ENCODE measurements at regions not wholly inside any gene's neighbourhood (a gene's known extent, or its start where the extent isn't known, plus 50 kb on each side); places are given as distances from the start of the nearest gene placed in this dataset.

- no peaks in the 10 kb centered on the region for H3K27me3 ChIP-seq (ENCODE audit: low read depth, low read length)
- H3K36me3 ChIP-seq (ENCODE audit: control insufficient read depth in 1 of 2, insufficient read depth in 2 of 2, low read length in 2 of 2): no peaks in the 10 kb centered on the region
- no peak overlapping the region for H3K27ac ChIP-seq (ENCODE audit: low read length)
- no peaks in the 10 kb centered on the region for H3K9me3 ChIP-seq (ENCODE audit: control insufficient read depth in 1 of 2, low read length in 2 of 2)
- H3K4me3 ChIP-seq (ENCODE audit: low read depth in 1 of 2, low read length in 2 of 2): no peak overlapping the region
- H3K4me1 ChIP-seq (ENCODE audit: control insufficient read depth in 1 of 2, insufficient read depth in 2 of 2, low read length in 2 of 2): no peaks in the 10 kb centered on the region
Measured at GRCh38 chr1:222326006-222326709, 221.7 kb downstream of the HHIPL2 start.

DNA sequence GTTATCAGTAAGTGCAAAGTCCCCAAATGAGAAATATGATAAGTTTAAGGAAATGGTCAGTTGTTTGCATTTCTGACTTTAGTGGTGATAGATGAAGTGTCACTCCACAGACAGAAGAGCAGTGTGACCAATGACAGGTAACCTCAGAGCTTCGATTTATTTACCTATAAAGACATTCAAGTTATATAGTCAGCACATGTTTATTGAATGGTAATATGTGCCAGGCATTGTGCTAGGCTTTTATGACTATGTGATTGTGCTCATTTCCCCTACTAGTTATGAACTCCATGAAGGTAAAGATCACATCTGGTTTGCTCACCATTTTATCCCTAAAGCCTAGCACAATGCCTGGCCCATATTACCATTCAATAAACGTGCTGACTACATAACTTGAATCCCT is 222.4 kb downstream of the HHIPL2 start:
- no peaks in the 10 kb centered on the region for H3K36me3 ChIP-seq (ENCODE audit: control insufficient read depth in 1 of 2, insufficient read depth in 2 of 2, low read length in 2 of 2)
- no peaks in the 10 kb centered on the region for H3K4me1 ChIP-seq (ENCODE audit: control insufficient read depth in 1 of 2, insufficient read depth in 2 of 2, low read length in 2 of 2)
- H3K4me3 ChIP-seq (ENCODE audit: low read depth in 1 of 2, low read length in 2 of 2): no peak overlapping the region
- H3K27ac ChIP-seq (ENCODE audit: low read length): no peak overlapping the region
- H3K27me3 ChIP-seq (ENCODE audit: low read depth, low read length): no peaks in the 10 kb centered on the region
- H3K9me3 ChIP-seq (ENCODE audit: control insufficient read depth in 1 of 2, low read length in 2 of 2): no peaks in the 10 kb centered on the region

DNA sequence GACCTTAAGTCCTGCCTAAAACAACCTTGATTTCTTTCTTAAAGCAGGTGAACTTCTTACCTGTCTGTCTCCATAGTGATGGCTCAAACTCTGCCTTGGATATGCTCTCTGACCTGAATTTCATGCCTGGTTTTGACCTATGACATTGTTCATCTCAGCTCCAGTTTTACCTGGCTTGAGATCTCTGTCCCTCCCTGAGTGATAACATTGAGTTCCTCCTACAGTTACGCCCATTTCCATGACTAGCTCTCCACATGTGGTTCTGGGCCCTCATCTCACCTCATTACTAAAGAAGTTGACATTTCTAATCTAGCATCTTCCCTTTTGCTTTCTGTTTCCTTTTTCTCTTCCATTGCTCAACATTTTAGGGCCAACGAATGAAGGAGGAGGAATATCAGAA is 233.1 kb downstream of the HHIPL2 start:
- Histone ChIP-seq H3K4me1 (ENCODE audit: control insufficient read depth in 1 of 2, insufficient read depth in 2 of 2, low read length in 2 of 2) (no peaks in the 10 kb centered on the region), H3K36me3 (ENCODE audit: control insufficient read depth in 1 of 2, insufficient read depth in 2 of 2, low read length in 2 of 2) (no peaks in the 10 kb centered on the region), H3K27ac (ENCODE audit: low read length) (no peak overlapping the region), H3K27me3 (ENCODE audit: low read depth, low read length) (no peaks in the 10 kb centered on the region), H3K9me3 (ENCODE audit: control insufficient read depth in 1 of 2, low read length in 2 of 2) (no peaks in the 10 kb centered on the region), H3K4me3 (ENCODE audit: low read depth in 1 of 2, low read length in 2 of 2) (no peak overlapping the region)

GRCh38 chr1:222310836-222311235 is 237.1 kb downstream of the HHIPL2 start:
- Histone ChIP-seq H3K27me3 (ENCODE audit: low read depth, low read length) (no peaks in the 10 kb centered on the region), H3K4me3 (ENCODE audit: low read depth in 1 of 2, low read length in 2 of 2) (no peak overlapping the region), H3K9me3 (ENCODE audit: control insufficient read depth in 1 of 2, low read length in 2 of 2) (no peaks in the 10 kb centered on the region), H3K36me3 (ENCODE audit: control insufficient read depth in 1 of 2, insufficient read depth in 2 of 2, low read length in 2 of 2) (no peaks in the 10 kb centered on the region), H3K27ac (ENCODE audit: low read length) (no peak overlapping the region), H3K4me1 (ENCODE audit: control insufficient read depth in 1 of 2, insufficient read depth in 2 of 2, low read length in 2 of 2) (no peaks in the 10 kb centered on the region)

- H3K4me3 ChIP-seq (ENCODE audit: low read depth in 1 of 2, low read length in 2 of 2): no peak overlapping the region
- H3K36me3 ChIP-seq (ENCODE audit: control insufficient read depth in 1 of 2, insufficient read depth in 2 of 2, low read length in 2 of 2): no peaks in the 10 kb centered on the region
- no peak overlapping the region for H3K27ac ChIP-seq (ENCODE audit: low read length)
- no peaks in the 10 kb centered on the region for H3K9me3 ChIP-seq (ENCODE audit: control insufficient read depth in 1 of 2, low read length in 2 of 2)
- no peaks in the 10 kb centered on the region for H3K27me3 ChIP-seq (ENCODE audit: low read depth, low read length)
- no peaks in the 10 kb centered on the region for H3K4me1 ChIP-seq (ENCODE audit: control insufficient read depth in 1 of 2, insufficient read depth in 2 of 2, low read length in 2 of 2)
Measured at GRCh38 chr1:222307621-222308020, 240.3 kb downstream of the HHIPL2 start.

DNA sequence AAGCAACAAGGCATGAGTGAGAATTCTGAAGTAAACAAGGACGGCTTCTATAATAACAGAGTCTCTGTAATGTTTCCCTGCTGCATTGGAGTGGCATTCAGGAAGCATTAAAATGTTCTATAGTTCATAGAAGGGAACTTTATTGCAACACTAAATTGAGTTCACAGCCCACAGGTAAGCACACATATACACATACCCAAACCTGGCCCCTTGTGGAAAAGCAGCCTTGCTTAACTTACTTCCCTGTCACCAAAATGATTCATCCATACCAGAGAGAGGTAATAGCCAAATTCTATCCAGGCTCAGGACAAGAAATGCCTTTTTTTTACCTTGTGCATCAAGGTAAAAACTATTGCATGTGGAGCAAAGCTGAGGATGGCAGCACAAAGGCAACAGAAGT is 241.4 kb downstream of the HHIPL2 start:
- Histone ChIP-seq H3K36me3 (ENCODE audit: control insufficient read depth in 1 of 2, insufficient read depth in 2 of 2, low read length in 2 of 2) (no peaks in the 10 kb centered on the region), H3K27ac (ENCODE audit: low read length) (no peak overlapping the region), H3K27me3 (ENCODE audit: low read depth, low read length) (no peaks in the 10 kb centered on the region), H3K9me3 (ENCODE audit: control insufficient read depth in 1 of 2, low read length in 2 of 2) (no peaks in the 10 kb centered on the region), H3K4me3 (ENCODE audit: low read depth in 1 of 2, low read length in 2 of 2) (no peak overlapping the region), H3K4me1 (ENCODE audit: control insufficient read depth in 1 of 2, insufficient read depth in 2 of 2, low read length in 2 of 2) (no peaks in the 10 kb centered on the region)

- no peaks in the 10 kb centered on the region for H3K27me3 ChIP-seq (ENCODE audit: low read depth, low read length)
- no peaks in the 10 kb centered on the region for H3K9me3 ChIP-seq (ENCODE audit: control insufficient read depth in 1 of 2, low read length in 2 of 2)
- no peaks in the 10 kb centered on the region for H3K36me3 ChIP-seq (ENCODE audit: control insufficient read depth in 1 of 2, insufficient read depth in 2 of 2, low read length in 2 of 2)
- no peaks in the 10 kb centered on the region for H3K4me1 ChIP-seq (ENCODE audit: control insufficient read depth in 1 of 2, insufficient read depth in 2 of 2, low read length in 2 of 2)
- H3K27ac ChIP-seq (ENCODE audit: low read length): no peak overlapping the region
- no peak overlapping the region for H3K4me3 ChIP-seq (ENCODE audit: low read depth in 1 of 2, low read length in 2 of 2)
Measured at GRCh38 chr1:222306011-222306410, 241.9 kb downstream of the HHIPL2 start.

- H3K9me3 ChIP-seq (ENCODE audit: control insufficient read depth in 1 of 2, low read length in 2 of 2): no peaks in the 10 kb centered on the region
- no peak overlapping the region for H3K4me3 ChIP-seq (ENCODE audit: low read depth in 1 of 2, low read length in 2 of 2)
- no peak overlapping the region for H3K27ac ChIP-seq (ENCODE audit: low read length)
- H3K4me1 ChIP-seq (ENCODE audit: control insufficient read depth in 1 of 2, insufficient read depth in 2 of 2, low read length in 2 of 2): no peaks in the 10 kb centered on the region
- no peaks in the 10 kb centered on the region for H3K36me3 ChIP-seq (ENCODE audit: control insufficient read depth in 1 of 2, insufficient read depth in 2 of 2, low read length in 2 of 2)
- no peaks in the 10 kb centered on the region for H3K27me3 ChIP-seq (ENCODE audit: low read depth, low read length)
Measured at GRCh38 chr1:222301652-222302051, 246.3 kb downstream of the HHIPL2 start.

GRCh38 chr1:222299524-222299923 is 248.4 kb downstream of the HHIPL2 start:
- H3K27ac ChIP-seq (ENCODE audit: low read length): no peak overlapping the region
- no peaks in the 10 kb centered on the region for H3K36me3 ChIP-seq (ENCODE audit: control insufficient read depth in 1 of 2, insufficient read depth in 2 of 2, low read length in 2 of 2)
- H3K9me3 ChIP-seq (ENCODE audit: control insufficient read depth in 1 of 2, low read length in 2 of 2): peaks cover 0 to 7% of the 10 kb centered on the region in 2 donors
- H3K27me3 ChIP-seq (ENCODE audit: low read depth, low read length): no peaks in the 10 kb centered on the region
- H3K4me1 ChIP-seq (ENCODE audit: control insufficient read depth in 1 of 2, insufficient read depth in 2 of 2, low read length in 2 of 2): no peaks in the 10 kb centered on the region
- H3K4me3 ChIP-seq (ENCODE audit: low read depth in 1 of 2, low read length in 2 of 2): no peak overlapping the region

- no peak overlapping the region for H3K4me3 ChIP-seq (ENCODE audit: low read depth in 1 of 2, low read length in 2 of 2)
- no peaks in the 10 kb centered on the region for H3K36me3 ChIP-seq (ENCODE audit: control insufficient read depth in 1 of 2, insufficient read depth in 2 of 2, low read length in 2 of 2)
- no peaks in the 10 kb centered on the region for H3K4me1 ChIP-seq (ENCODE audit: control insufficient read depth in 1 of 2, insufficient read depth in 2 of 2, low read length in 2 of 2)
- H3K27ac ChIP-seq (ENCODE audit: low read length): no peak overlapping the region
- H3K9me3 ChIP-seq (ENCODE audit: control insufficient read depth in 1 of 2, low read length in 2 of 2): peaks cover 0 to 11% of the 10 kb centered on the region in 2 donors
- H3K27me3 ChIP-seq (ENCODE audit: low read depth, low read length): no peaks in the 10 kb centered on the region
Measured at GRCh38 chr1:222290866-222291265, 257.0 kb downstream of the HHIPL2 start.

DNA sequence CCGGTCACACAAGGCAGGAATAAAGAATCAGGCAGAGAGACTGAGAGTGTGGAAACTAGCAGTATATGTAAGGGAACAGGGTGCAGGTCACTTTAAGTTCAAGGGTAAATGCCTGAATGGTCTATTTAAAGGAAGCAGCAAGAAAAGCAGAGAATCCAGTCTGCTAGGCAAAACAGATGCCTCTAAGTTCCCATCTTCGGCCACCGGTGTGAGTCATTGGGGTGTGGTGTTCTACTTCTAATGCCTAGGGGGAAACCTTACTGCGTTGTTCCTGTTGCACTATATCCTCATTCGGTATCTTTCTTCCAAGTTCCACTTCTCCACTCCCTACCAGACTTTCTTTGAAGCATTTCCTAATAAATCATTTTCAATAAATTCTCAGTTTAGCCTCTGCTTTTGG is 259.9 kb downstream of the HHIPL2 start:
- Histone ChIP-seq H3K27ac (ENCODE audit: low read length) (no peak overlapping the region), H3K4me1 (ENCODE audit: control insufficient read depth in 1 of 2, insufficient read depth in 2 of 2, low read length in 2 of 2) (peaks cover 0 to 7% of the 10 kb centered on the region in 2 donors), H3K27me3 (ENCODE audit: low read depth, low read length) (no peaks in the 10 kb centered on the region), H3K9me3 (ENCODE audit: control insufficient read depth in 1 of 2, low read length in 2 of 2) (no peaks in the 10 kb centered on the region), H3K4me3 (ENCODE audit: low read depth in 1 of 2, low read length in 2 of 2) (no peak overlapping the region), H3K36me3 (ENCODE audit: control insufficient read depth in 1 of 2, insufficient read depth in 2 of 2, low read length in 2 of 2) (no peaks in the 10 kb centered on the region)

- Histone ChIP-seq H3K36me3 (ENCODE audit: control insufficient read depth in 1 of 2, insufficient read depth in 2 of 2, low read length in 2 of 2) (no peaks in the 10 kb centered on the region), H3K27me3 (ENCODE audit: low read depth, low read length) (no peaks in the 10 kb centered on the region), H3K4me3 (ENCODE audit: low read depth in 1 of 2, low read length in 2 of 2) (no peak overlapping the region), H3K27ac (ENCODE audit: low read length) (no peak overlapping the region), H3K9me3 (ENCODE audit: control insufficient read depth in 1 of 2, low read length in 2 of 2) (no peaks in the 10 kb centered on the region), H3K4me1 (ENCODE audit: control insufficient read depth in 1 of 2, insufficient read depth in 2 of 2, low read length in 2 of 2) (peaks cover 0 to 7% of the 10 kb centered on the region in 2 donors)
Measured at GRCh38 chr1:222286011-222286410, 261.9 kb downstream of the HHIPL2 start.
